SK-N-SH treated with all-trans-retinoic acid at 6 μM for 48 hours (cell line): ENCODE measurements at regions not wholly inside any gene's neighbourhood (a gene's known extent, or its start where the extent isn't known, plus 50 kb on each side); places are given as distances from the start of the nearest gene placed in this dataset.

Experiments
- ATAC-seq: fragments of 200-7000 bp; cut with Tn5 transposase; 3 replicates; pipeline ENCODE4 v1.9.1; 2020; ENCODE audit warnings: mild to moderate bottlenecking, moderate library complexity
- ARNTL ChIP-seq: fragments of 450-650 bp; formaldehyde crosslinking; IDR thresholded peaks from 2 replicates; pipeline ENCODE4 v1.5.0; 2020; ENCODE audit warnings: low read depth, mild to moderate bottlenecking, moderate library complexity, borderline replicate concordance
- CSDC2 ChIP-seq: fragments of 250-450 bp; sonication (Bioruptor Pico); IDR thresholded peaks from 2 replicates; pipeline ENCODE4 v1.5.0; 2020; ENCODE audit warnings: mild to moderate bottlenecking, moderate library complexity
- GLIS3 ChIP-seq: fragments of 250-450 bp; sonication (Bioruptor Pico); IDR thresholded peaks from 2 replicates; pipeline ENCODE4 v1.5.0; 2020; ENCODE audit warnings: mild to moderate bottlenecking, moderate library complexity
- ISL1 ChIP-seq: fragments of 250-450 bp; sonication (Bioruptor Pico); IDR thresholded peaks from 2 replicates; pipeline ENCODE4 v2.1.2; 2022; ENCODE audit warnings: mild to moderate bottlenecking, moderate library complexity
- PPARA ChIP-seq: fragments of 250-450 bp; sonication (Bioruptor Pico); IDR thresholded peaks from 2 replicates; pipeline ENCODE4 v1.5.0; 2020; ENCODE audit warnings: mild to moderate bottlenecking, borderline replicate concordance
- RARB ChIP-seq: fragments of 250-450 bp; sonication (Bioruptor Pico); IDR thresholded peaks from 2 replicates; pipeline ENCODE4 v1.8.0; 2021; ENCODE audit warnings: mild to moderate bottlenecking, moderate library complexity
- SNAI2 ChIP-seq: fragments of 250-450 bp; sonication (Bioruptor Pico); IDR thresholded peaks from 2 replicates; pipeline ENCODE4 v1.5.0; 2020; ENCODE audit warnings: mild to moderate bottlenecking, moderate library complexity
- TCF4 ChIP-seq: fragments of 250-450 bp; sonication (Bioruptor Pico); IDR thresholded peaks from 2 replicates; pipeline ENCODE4 v1.8.0; 2021; ENCODE audit warnings: mild to moderate bottlenecking, moderate library complexity, borderline replicate concordance
- TOX ChIP-seq: fragments of 250-450 bp; sonication (Bioruptor Pico); IDR thresholded peaks from 2 replicates; pipeline ENCODE4 v1.8.0; 2021; ENCODE audit warnings: mild to moderate bottlenecking, moderate library complexity, borderline replicate concordance
- ZC3H10 ChIP-seq: fragments of 250-450 bp; sonication (Bioruptor Pico); IDR thresholded peaks from 2 replicates; pipeline ENCODE4 v1.5.1; 2021; ENCODE audit warnings: mild to moderate bottlenecking, moderate library complexity
- ZFP3 ChIP-seq: fragments of 250-450 bp; sonication (Bioruptor Pico); IDR thresholded peaks from 2 replicates; pipeline ENCODE4 v1.5.0; 2020; ENCODE audit warnings: mild to moderate bottlenecking, moderate library complexity
- ZFP30 ChIP-seq: fragments of 450-650 bp; formaldehyde crosslinking; IDR thresholded peaks from 2 replicates; pipeline ENCODE4 v1.5.0; 2022; ENCODE audit warnings: mild to moderate bottlenecking, moderate library complexity
- ZNF70 ChIP-seq: fragments of 450-650 bp; formaldehyde crosslinking; IDR thresholded peaks from 2 replicates; pipeline ENCODE4 v1.5.0; 2020; ENCODE audit warnings: mild to moderate bottlenecking, moderate library complexity
- ZNF8 ChIP-seq: fragments of 450-650 bp; formaldehyde crosslinking; IDR thresholded peaks from 2 replicates; pipeline ENCODE4 v1.5.0; 2020; ENCODE audit warnings: mild to moderate bottlenecking, moderate library complexity
- TF ChIP-seq, protein P1 (sequence below): fragments of 250-450 bp; sonication (Bioruptor Pico); IDR thresholded peaks from 2 replicates; pipeline ENCODE4 v1.5.1; 2021; ENCODE audit warnings: mild to moderate bottlenecking, moderate library complexity
- TF ChIP-seq, protein P2 (sequence below): fragments of 250-450 bp; sonication (Bioruptor Pico); IDR thresholded peaks from 2 replicates; pipeline ENCODE4 v1.8.0; 2020; ENCODE audit warnings: mild to moderate bottlenecking, moderate library complexity, borderline replicate concordance
- TF ChIP-seq, protein P3 (sequence below): fragments of 250-450 bp; sonication (Bioruptor Pico); IDR thresholded peaks from 2 replicates; pipeline ENCODE4 v1.5.1; 2020; ENCODE audit warnings: low read depth, mild to moderate bottlenecking, moderate library complexity
- TF ChIP-seq, protein P4 (sequence below): fragments of 250-450 bp; sonication (Bioruptor Pico); IDR thresholded peaks from 2 replicates; pipeline ENCODE4 v1.5.0; 2020; ENCODE audit warnings: mild to moderate bottlenecking, moderate library complexity
- TF ChIP-seq, protein P5 (sequence below): fragments of 250-450 bp; sonication (Bioruptor Pico); IDR thresholded peaks from 2 replicates; pipeline ENCODE4 v1.8.0; 2021; ENCODE audit warnings: low read depth, mild to moderate bottlenecking, moderate library complexity, borderline replicate concordance

DNA sequence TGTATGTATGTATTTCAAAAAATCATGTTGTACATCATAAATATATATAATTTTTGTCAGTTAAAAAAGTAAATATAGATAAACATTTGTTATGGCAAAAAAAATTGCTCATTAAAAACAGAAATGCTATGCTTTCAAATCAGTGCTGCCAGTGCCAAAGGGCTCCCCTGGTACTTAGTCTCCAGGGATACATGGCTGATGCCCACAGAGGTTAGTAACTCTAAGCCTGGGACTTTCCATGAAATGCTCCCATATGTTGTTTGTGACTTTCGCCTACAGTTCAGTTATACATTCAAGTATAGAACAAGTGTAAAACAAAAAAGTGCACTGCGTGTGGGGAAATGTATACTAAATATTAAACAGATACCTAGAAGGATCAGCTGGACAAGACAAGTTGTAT, 104.0 kb downstream of the TENT5A start (continued):
- TF ChIP-seq, protein P1, sequence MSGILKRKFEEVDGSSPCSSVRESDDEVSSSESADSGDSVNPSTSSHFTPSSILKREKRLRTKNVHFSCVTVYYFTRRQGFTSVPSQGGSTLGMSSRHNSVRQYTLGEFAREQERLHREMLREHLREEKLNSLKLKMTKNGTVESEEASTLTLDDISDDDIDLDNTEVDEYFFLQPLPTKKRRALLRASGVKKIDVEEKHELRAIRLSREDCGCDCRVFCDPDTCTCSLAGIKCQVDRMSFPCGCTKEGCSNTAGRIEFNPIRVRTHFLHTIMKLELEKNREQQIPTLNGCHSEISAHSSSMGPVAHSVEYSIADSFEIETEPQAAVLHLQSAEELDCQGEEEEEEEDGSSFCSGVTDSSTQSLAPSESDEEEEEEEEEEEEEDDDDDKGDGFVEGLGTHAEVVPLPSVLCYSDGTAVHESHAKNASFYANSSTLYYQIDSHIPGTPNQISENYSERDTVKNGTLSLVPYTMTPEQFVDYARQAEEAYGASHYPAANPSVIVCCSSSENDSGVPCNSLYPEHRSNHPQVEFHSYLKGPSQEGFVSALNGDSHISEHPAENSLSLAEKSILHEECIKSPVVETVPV (CRISPR knock-in tag) = no peak
- TF ChIP-seq, protein P2, sequence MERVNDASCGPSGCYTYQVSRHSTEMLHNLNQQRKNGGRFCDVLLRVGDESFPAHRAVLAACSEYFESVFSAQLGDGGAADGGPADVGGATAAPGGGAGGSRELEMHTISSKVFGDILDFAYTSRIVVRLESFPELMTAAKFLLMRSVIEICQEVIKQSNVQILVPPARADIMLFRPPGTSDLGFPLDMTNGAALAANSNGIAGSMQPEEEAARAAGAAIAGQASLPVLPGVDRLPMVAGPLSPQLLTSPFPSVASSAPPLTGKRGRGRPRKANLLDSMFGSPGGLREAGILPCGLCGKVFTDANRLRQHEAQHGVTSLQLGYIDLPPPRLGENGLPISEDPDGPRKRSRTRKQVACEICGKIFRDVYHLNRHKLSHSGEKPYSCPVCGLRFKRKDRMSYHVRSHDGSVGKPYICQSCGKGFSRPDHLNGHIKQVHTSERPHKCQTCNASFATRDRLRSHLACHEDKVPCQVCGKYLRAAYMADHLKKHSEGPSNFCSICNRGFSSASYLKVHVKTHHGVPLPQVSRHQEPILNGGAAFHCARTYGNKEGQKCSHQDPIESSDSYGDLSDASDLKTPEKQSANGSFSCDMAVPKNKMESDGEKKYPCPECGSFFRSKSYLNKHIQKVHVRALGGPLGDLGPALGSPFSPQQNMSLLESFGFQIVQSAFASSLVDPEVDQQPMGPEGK (CRISPR knock-in tag) = no peak
- no peak for TF ChIP-seq TOX (CRISPR knock-in tag)

DNA sequence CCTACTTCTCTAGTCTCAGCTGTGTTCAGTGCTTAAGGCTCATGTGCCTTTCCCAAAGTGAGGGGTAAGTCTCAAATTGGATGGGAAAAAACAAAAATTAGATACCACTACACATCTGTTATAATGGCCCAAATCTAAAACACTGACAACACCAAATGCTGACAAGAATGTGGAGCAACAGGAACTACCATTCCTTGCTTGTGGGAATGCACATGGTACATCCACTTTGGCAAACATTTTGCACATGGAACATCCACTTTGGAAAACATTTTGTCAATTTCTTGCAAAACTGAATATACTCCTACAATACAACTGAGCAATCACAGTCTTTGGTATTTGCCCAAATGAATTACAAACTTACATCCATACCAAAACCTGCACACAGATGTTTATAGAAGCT, 109.3 kb downstream of the TENT5A start:
- TF ChIP-seq GLIS3 (CRISPR knock-in tag) (no peak), PPARA (CRISPR knock-in tag) (no peak), SNAI2 (CRISPR knock-in tag) (no peak), ZFP30 (CRISPR knock-in tag) (no peak), TCF4 (CRISPR knock-in tag) (no peak), ISL1 (CRISPR knock-in tag) (no peak), RARB (CRISPR knock-in tag) (no peak), ARNTL (CRISPR knock-in tag) (no peak), CSDC2 (CRISPR knock-in tag) (no peak), ZC3H10 (CRISPR knock-in tag) (no peak), ZNF8 (CRISPR knock-in tag) (no peak), ZNF70 (no peak)
- TF ChIP-seq, all 23 proteins: peak for 0
- no peak for ATAC-seq

DNA sequence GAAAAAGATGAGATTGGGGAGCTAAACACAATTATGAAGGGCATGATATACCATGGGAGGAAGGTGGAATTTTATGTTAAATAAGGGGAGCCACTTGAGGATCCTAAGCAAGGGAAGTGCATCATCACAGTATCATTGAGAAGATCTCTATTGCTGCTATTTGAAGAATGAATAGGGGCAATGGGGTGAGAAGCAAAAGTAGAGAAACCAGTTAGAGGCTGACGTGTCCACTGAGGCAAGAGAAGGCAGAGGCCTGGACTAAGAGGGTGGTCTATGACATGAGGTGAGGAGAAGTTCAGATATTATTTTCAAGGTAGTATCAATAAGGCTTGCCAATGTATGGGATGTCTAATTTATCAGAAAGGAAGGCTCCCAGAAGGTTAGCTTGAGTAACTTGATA, 111.6 kb downstream of the TENT5A start:
- TF ChIP-seq TCF4 (CRISPR knock-in tag) (no peak), TOX (CRISPR knock-in tag) (no peak), ISL1 (CRISPR knock-in tag) (no peak), ZNF8 (CRISPR knock-in tag) (no peak), ZFP30 (CRISPR knock-in tag) (no peak), ZFP3 (no peak), ZC3H10 (CRISPR knock-in tag) (no peak), ZNF70 (no peak)
- TF ChIP-seq, protein P2 (CRISPR knock-in tag) = no peak
- TF ChIP-seq, protein P3, sequence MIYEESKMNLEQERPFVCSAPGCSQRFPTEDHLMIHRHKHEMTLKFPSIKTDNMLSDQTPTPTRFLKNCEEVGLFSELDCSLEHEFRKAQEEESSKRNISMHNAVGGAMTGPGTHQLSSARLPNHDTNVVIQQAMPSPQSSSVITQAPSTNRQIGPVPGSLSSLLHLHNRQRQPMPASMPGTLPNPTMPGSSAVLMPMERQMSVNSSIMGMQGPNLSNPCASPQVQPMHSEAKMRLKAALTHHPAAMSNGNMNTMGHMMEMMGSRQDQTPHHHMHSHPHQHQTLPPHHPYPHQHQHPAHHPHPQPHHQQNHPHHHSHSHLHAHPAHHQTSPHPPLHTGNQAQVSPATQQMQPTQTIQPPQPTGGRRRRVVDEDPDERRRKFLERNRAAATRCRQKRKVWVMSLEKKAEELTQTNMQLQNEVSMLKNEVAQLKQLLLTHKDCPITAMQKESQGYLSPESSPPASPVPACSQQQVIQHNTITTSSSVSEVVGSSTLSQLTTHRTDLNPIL (CRISPR knock-in tag) = no peak
- ATAC-seq = no peak

DNA sequence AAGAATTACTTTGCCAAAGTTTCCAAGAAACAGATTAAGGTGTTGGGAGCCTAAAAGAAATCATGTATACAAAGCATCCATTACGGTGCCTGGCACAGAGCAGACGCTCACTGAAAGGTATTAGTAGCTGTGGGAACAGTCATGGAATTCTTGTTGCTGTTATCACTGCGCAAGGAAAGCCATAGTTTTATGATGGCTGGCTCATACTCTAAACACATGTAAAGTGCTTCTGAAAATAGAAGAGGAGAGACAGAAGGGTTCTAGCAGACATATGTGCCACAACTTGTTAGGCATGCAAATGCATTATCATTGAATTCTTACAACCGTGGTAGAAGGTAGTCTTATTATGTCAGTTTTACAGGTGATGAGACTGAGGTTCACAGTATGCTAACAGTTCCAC, 112.4 kb downstream of the TENT5A start:
- no peak for ATAC-seq

More for the DNA sequence above, 112.4 kb downstream of the TENT5A start:
- TF ChIP-seq SNAI2 (CRISPR knock-in tag) = no peak
- TF ChIP-seq ZNF70 = no peak
- TF ChIP-seq, protein P4, sequence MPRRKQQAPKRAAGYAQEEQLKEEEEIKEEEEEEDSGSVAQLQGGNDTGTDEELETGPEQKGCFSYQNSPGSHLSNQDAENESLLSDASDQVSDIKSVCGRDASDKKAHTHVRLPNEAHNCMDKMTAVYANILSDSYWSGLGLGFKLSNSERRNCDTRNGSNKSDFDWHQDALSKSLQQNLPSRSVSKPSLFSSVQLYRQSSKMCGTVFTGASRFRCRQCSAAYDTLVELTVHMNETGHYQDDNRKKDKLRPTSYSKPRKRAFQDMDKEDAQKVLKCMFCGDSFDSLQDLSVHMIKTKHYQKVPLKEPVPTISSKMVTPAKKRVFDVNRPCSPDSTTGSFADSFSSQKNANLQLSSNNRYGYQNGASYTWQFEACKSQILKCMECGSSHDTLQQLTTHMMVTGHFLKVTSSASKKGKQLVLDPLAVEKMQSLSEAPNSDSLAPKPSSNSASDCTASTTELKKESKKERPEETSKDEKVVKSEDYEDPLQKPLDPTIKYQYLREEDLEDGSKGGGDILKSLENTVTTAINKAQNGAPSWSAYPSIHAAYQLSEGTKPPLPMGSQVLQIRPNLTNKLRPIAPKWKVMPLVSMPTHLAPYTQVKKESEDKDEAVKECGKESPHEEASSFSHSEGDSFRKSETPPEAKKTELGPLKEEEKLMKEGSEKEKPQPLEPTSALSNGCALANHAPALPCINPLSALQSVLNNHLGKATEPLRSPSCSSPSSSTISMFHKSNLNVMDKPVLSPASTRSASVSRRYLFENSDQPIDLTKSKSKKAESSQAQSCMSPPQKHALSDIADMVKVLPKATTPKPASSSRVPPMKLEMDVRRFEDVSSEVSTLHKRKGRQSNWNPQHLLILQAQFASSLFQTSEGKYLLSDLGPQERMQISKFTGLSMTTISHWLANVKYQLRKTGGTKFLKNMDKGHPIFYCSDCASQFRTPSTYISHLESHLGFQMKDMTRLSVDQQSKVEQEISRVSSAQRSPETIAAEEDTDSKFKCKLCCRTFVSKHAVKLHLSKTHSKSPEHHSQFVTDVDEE (CRISPR knock-in tag) = no peak
- TF ChIP-seq PPARA (CRISPR knock-in tag) = no peak
- TF ChIP-seq, protein P5, sequence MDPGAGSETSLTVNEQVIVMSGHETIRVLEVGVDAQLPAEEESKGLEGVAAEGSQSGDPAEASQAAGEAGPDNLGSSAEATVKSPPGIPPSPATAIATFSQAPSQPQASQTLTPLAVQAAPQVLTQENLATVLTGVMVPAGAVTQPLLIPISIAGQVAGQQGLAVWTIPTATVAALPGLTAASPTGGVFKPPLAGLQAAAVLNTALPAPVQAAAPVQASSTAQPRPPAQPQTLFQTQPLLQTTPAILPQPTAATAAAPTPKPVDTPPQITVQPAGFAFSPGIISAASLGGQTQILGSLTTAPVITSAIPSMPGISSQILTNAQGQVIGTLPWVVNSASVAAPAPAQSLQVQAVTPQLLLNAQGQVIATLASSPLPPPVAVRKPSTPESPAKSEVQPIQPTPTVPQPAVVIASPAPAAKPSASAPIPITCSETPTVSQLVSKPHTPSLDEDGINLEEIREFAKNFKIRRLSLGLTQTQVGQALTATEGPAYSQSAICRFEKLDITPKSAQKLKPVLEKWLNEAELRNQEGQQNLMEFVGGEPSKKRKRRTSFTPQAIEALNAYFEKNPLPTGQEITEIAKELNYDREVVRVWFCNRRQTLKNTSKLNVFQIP (CRISPR knock-in tag) = no peak
- TF ChIP-seq ISL1 (CRISPR knock-in tag) = no peak
- TF ChIP-seq ARNTL (CRISPR knock-in tag) = no peak
- TF ChIP-seq, protein P1 (CRISPR knock-in tag) = no peak
- TF ChIP-seq TOX (CRISPR knock-in tag) = no peak
- no peak for TF ChIP-seq ZFP3
- no peak for TF ChIP-seq ZNF8 (CRISPR knock-in tag)
- no peak for TF ChIP-seq ZC3H10 (CRISPR knock-in tag)
- TF ChIP-seq, protein P3 (CRISPR knock-in tag) = no peak
- no peak for TF ChIP-seq GLIS3 (CRISPR knock-in tag)
- no peak for TF ChIP-seq TCF4 (CRISPR knock-in tag)
- no peak for TF ChIP-seq ZFP30 (CRISPR knock-in tag)
- no peak for TF ChIP-seq CSDC2 (CRISPR knock-in tag)
- TF ChIP-seq, all 23 proteins: peak for 0
